GM18520 (cell line): ENCODE measurements at regions not wholly inside any gene's neighbourhood (a gene's known extent, or its start where the extent isn't known, plus 50 kb on each side); places are given as distances from the start of the nearest gene placed in this dataset.

Experiments used
- ATAC-seq: cut with Tn5 transposase; IDR thresholded peaks from one replicate; pipeline ENCODE4 v1.9.1; 2021; ENCODE audit not compliant: unreplicated experiment

DNA sequence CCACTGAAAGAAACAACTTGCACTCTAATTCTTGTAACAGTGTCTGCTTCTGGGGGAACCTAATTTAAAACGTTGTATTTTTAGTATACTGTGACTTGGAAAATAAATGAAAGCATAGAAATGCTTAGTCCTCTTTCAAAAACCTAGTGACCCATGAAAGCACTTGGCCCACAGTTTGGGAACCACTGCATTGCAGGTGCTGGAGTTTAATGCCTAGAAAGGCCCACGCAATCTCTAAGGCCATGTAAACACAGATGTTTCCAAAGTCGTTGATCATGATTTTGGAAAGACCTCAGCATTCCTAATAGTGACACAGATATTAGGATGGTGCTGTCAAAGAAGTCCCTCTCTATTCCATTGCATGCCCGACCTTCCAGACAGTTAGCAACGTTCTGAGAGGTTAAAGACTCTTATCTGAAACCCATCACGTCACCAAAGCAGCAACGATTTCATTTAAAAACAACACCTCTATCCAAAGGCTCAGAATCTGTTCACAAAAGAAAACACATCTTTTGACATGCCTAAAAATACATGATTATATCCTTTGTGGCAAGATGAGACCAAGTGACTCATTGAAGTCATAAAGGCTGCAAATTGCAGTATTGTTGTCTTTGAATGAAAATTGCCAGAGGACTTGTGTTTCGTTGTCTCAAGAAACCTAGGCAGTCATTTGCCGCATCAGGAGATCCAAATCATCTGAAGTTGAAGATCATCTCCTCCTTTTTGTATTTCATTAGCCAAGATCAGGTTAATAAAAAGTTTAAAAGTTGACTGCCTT, 328.0 kb upstream of the ZNF507 start:
- ATAC-seq = no peak

DNA sequence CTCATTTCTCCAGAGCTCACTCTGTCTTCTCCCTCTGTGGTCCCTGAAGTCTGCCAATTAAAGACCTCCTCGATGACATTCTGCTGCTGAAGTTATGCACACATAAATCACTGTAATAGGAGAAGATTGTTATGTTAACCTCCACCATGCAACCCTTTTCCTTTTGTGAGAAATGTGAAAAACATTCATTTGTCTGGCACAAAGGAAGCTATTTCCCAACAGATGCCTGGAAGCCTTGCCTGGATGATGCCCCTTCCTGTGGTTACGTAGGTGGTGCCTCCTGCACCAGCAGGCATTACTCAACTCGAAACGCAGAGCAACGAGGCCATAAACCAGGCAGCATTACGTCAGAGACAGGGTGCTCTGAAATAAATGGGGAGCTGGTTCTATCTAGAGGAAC, 327.4 kb upstream of the ZNF507 start:
- ATAC-seq = no peak

DNA sequence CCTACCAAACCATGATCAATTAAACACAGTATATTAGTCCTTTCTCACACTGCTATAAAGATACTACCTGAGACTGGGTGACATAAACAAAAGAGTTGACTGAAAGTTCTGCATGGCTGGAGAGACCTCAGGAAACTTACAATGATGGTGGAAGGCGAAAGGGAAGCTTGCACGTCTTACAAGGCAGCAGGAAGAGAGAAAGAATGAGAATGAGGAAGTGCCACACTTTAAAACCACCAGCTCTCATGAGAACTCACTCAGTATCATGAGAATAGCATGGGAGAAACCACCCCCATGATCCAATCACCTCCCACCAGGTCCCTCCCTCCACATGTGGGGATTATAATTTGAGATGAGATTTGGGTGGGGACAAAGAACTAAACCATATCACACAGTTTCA, 324.9 kb upstream of the ZNF507 start:
- no peak for ATAC-seq

DNA sequence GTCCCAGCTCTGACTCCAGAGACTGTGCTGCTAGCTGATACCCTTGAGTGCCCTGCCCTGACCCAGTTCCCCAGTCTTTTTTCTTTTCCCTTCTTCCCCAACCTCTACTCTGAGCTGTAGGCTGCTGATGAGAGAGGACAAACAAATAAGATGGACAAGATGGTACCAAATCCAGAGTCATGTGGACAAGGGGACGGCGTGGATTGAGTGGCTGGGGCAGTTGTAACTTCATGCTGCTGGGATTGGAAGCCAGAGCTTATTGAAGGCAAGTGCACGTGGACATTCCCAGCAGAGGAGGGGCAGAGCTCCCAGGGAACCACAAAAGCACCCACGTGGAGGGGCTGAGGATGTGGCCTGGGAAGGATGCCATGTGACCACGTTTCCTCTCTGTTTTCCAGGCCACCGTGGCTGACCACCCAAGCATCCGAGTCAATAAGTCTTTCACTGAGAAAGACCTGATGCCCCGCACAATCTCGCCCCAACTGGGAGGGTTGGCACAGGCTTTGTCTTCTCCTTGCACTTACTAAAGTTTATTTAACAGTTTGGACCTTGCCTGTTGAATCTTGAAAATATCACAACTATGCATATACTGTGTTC, 323.3 kb upstream of the ZNF507 start:
- ATAC-seq = no peak

DNA sequence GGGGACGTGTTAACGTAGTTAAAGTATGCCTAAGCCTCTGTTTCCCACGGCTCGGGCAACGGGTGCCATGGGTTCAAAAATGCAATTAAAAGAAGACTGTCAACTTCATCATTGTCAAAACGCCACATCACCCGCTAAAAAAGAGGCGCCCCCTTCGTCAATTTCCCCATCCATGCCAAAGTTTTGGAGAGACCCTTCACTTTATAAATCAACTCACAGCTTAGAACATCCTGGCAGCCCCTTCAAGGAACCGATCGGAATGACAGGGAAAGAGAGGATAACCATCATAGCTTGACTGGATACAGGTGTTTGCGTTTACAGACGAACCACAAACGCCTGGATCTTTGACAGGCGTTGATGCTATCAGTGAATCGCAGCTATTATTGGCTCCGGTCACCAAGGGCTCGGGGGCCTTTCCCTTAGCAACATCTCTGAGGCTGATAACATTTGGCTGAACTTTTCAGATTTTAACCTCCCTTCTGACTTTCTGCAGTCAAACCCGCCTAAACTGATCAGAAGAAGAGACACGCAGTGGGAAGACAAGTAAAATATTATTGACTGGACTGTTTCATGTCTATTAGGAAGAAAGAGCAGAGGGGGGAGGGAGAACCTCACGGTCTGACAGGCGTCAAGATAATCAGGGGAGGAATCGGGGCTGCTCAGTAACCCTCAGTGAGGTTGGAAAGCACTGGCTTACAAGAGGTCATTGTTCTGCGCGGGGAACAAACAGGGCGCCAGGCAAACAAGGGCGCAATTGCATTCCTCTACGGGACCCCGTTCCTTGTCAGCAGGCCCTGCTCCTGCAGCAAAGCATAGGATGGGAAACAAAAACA, 322.5 kb upstream of the ZNF507 start:
- ATAC-seq = no peak

DNA sequence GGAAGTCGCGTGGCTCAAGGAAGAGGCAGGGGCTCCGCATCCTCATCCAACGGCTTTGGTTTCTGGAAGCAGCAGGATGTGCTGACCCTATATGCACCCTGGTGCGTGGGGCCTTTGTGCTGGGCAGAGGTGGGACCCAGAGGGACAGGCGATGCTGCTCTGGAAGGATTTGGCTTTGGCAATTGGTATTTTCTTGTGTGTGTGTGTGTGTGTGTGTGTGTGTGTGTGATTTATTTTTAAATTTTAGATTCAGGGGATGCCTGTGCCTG, 321.9 kb upstream of the ZNF507 start:
- no peak for ATAC-seq

DNA sequence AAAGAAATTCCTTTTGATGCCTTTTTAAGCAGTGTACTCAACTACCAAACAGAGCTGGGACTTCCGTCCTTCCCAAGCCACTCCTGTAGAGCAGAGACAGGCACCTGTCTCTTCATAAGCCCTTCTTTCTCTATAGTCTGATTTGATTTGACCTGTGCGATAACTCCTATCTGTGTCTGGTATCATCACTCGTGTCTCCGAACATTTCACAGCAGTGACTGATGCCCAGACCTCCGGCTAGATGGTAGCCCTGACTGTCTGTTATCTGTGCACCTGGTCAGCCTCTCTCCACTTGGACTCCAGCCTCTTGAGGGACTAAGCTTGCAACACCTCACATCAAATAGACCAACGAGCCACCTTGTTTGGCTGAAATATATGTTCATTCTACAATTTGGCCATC, 316.2 kb upstream of the ZNF507 start:
- ATAC-seq = no peak

DNA sequence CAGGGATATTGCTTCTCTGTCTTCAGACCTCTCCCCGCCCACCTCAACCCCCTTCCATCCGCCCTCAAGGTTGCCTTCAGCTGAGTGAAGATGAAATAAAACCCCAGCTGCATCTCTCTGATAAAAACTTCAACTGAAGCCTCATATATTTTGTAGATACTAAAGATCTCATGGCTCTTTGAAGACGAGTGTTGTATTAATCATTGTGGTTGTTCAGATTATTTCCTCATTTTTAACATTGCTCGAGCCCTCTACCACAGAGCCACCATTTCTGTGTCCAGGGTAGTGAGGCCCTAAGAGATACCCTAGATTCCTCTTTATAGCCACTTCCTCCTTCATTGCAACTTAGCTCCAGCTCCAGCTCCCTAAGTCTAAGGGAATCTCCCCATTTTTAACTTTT, 312.8 kb upstream of the ZNF507 start:
- ATAC-seq = no peak

DNA sequence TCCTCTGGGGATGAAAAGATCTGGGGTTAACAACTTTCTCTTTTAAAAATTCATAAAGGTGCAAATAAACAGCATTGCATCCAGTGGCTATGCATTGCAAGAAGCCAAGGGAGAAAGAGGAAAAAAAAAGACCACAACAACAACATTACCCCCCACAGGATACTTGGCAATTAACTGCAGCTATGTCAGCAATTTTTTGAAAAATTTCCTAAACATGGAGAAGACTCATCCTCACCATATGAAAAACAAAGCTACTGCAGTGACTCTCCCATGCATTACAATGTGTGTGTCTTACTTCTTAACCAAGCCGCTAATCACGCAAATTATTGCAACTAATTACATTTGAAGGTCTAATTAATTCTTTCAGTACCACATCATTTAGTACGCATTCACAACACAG, 309.8 kb upstream of the ZNF507 start:
- no peak for ATAC-seq

DNA sequence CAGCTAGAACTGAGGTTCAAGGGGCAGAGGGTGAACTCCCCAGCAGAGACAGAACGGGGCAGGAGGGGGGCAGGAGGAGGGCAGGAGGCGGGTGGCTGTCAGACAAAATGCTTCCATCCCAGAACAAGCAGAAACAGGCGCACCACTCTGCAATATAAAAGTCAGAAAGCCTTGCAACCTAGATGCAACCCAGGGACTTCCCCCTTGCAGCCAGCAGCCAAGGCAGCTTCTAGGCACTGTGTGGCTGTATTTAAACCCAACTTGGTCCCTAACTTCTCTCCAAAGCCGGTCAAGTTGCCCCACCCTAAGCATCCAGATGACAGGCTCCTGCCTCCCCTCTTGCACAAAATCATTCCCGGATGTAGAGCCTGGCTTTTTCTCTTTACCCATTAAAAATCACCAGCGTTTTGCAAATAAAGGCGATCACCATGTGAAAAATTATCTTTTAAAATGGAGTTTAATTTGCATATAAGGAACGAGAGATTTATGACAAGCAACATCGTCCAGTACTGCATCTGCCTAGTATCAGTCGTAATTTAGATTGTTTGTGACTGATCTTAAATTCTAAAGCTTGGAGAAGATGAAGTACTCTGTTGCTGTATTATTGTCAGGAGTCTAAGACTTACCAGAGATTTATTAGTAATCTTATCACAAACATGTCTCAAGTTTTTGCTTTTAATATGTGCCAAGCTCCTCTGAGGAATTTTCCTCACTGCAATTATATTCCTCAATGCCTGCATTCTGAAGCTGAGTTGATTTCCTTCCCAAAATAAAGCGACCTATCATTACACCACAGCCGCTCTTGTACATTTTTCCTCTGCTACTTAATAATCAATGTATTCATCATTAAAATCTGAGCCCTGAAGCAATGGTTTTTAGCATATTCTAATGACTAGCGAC, 307.1 kb upstream of the ZNF507 start:
- no peak for ATAC-seq

DNA sequence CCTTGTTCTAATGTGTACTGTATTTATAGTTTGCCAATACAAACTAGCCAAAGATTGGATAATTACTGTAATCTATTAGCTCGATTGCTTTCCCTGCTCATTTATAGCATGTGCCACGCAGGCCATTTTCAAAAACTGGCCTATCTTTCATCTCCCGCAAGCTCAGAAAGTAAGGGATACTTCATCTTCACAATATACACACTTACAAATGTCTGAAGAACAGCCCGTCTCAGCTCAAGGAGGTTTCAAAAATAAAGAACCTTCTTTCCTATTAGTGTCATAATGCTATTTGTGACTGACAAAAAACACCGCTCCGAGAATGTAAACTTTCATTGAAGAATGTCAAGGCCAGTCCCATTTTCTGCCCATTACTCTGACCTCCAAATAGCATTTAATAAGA, 306.4 kb upstream of the ZNF507 start:
- ATAC-seq = no peak

DNA sequence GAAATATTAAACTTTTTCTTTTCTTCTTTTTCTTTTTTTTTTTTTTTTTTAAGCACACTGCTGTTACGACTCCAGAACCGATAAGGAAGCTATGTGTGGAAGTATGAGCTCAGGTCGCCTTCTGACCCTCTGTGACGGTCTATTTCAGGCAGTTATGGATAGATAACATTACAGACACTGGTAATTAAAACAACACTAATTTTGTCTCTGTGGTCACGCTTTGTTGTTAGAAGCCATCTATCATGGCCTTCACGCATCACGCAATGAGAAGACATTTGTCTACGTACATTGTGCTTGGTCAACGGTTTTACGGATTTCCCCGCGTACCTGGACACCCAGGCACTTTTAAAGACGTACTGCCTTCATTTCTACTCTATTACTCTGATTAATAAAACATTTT, 306.0 kb upstream of the ZNF507 start:
- no peak for ATAC-seq

DNA sequence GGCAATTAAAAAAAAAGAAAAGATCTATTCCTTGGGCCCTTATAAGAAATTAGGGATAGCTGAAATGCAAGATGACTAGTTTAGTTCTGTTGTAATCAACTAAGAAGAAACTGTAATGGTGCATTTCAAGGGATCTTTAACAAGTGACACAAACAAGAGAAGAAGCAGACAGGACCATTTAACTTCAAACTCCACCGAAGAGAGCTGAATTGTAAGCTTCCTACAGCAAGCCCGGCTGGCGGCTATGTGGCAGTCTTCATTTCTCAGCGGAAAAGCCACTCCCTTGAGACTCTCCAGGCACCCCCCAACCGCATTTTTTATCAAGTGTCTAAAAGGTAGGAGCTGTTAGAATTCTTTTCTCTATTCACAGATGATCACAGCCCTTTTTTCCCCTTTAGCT, 305.2 kb upstream of the ZNF507 start:
- no peak for ATAC-seq

DNA sequence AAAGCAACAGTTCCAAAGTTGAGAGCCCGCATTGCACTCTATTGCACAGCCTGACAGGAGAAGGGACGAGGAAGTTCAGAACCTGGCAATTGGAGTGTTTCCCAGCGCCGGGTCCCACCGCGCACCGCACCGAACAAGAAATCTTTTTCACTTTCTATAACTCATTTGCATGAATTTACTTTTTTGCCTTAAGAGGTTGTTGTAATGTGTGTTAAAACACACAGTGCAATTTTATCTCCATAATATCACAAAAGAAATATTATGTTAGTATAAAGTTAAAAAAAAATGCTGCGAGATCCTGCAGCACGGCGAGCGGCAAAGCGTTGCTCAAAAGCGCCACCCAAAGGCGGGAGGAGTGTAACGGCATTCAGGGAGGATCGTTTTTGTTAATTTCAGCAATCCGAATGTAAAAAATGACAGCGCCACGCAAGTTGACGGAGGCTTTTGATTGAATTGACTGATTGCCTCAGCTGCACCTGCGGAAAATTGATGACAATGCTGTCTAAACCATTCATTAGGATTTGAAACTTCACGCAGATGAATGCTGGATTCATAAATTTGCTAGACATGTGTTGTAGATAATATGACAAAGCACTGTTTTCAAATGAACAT, 303.6 kb upstream of the ZNF507 start:
- no peak for ATAC-seq

DNA sequence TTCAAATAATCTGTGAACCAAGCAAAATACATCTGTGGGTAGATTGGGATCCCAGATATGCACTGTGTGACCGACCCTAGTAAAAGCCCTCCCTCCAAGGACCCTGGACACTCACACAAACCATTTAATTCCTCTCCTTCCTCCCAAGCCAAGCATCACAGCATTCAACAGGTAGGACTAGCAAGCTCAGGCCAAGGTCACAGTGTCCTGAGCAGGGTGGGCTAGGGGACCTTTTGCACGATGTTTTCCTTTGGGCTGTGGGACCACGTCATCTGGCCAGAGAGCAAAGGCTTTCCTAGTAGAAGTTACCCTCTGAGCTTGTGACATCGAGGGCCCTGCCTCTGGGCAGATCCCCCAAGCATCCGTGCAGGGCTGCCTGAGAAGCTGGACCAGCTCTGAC, 297.6 kb upstream of the ZNF507 start:
- no peak for ATAC-seq

DNA sequence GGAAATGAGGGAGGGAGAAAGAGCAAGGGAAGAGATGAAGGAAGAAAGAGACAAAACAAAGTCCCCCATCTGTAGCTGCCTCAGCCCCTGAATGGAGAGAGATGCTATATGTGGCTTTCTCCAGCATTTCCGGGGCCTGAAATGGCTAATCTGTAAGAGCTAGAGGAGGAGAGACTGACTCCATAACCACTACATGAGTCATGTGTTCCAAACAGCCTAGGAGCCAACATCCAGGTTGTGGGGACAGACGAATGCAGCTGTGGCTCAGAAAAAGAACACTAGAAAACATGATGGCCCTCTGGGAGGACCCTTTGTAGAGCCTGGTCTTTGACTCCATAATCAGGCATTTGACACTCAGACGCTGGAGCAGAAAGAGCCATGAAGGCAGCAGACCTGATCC, 292.0 kb upstream of the ZNF507 start:
- no peak for ATAC-seq

DNA sequence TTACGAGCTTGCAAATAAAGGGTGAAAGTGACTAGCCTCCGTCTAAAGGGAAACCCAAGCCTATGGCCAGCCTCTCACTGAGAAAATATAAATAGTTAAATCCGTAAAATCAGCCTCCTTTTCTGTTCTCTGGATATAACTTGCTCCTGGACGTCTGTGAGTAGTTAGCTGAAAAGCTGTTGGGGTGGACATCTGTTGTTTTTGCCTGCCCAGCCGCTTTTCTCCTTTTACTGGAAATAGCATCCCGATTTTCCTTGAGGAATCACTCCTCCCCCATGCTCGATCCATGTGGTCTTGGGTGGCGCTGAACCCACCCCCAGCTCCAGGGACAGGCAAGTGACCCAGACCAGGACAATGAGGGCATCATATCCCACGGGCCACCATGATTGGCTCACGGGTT, 291.5 kb upstream of the ZNF507 start:
- ATAC-seq = no peak

DNA sequence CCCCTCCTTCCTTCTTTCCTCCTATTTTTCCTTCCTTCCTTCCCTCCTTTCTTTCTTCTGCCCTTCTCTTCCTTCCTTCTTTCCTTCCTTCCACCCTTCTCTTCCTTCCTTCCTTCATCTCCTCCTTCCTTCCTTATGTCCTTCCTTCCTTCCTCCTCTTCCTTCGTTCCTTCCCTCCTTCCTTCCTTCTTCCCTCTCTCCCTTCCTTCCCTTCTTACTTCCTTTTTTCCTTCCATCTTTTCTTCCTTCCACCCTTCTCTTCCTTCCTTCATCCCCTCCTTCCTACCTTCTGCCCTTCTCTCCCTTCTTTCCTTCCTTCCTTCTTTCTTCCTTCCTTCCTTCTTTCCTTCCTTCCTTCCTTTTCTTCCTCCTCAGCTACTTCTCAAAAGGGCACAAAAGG, 287.3 kb upstream of the ZNF507 start:
- no peak for ATAC-seq

DNA sequence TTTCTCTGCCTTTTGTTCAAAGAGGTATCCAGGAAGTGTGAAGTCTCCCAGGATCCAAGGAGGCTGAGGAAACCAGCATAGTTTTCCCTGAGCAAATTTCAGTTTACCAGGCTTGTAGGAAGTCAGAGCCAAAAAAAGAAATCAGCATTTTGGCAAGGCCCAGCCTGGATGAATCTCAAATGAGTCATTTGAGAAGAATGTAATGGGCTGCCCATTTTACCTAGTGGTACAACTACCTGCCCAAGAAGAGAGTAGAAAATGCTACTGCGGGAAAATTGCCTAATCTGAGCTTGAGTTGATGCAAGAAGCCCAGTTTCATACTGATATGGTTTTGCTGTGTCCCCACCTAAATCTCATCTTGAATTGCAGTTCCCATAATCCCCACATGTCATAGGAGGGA, 284.1 kb upstream of the ZNF507 start:
- no peak for ATAC-seq

DNA sequence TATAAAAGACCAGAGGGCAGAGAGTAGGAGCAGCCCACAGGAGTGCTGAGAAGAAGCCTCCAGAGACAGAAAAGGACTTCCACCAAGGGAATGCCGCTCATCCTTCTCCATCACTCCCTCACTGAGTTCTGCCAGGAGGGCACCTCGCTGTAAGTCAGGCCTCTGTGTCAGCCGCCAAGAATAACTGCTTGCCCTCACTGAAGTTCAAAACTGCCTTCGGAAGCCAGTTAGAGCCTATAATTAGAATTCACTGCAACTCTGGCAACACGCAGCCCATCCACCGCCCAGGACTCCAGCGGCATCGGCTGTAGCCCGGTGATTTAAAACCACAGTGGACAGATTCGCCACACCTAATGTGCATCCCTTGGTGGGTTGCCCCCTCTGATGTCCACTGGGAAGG, 281.8 kb upstream of the ZNF507 start:
- no peak for ATAC-seq

DNA sequence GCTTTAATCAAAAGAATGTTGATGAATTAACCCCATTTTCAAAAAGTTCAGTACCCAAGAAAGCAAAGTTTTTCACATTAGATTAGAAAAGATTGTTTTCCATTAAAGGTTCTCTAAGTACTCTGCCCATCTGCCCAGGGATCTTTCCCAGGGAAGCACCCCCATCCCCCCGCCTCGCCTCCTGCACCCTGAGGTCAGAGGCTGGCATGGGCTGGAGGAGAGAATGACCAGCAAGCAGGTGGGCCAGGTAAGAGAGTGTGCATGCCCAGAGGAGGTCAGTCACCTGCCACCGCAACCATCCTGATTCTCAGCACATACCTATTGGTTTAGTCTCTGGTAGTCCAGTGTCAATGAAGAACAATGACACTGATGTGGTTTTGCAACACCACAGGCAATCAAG, 279.4 kb upstream of the ZNF507 start:
- ATAC-seq = no peak
